K562 (cell line): ENCODE measurements at regions not wholly inside any gene's neighbourhood (a gene's known extent, or its start where the extent isn't known, plus 50 kb on each side); places are given as distances from the start of the nearest gene placed in this dataset.

Source experiments
- ATAC-seq: fragments of 200-7000 bp; cut with Tn5 transposase; 3 replicates; pipeline ENCODE4 v1.9.1; 2020; ENCODE audit warnings: moderate library complexity
- BruUV-seq: library from RNA; stranded (reverse); fragments of 400-500 nt; replicated peaks from 2 replicates; lab custom pipeline; 2021; lab: Mats Ljungman, UMichigan
- CTCF ChIA-PET: fragments of 300-600 bp; formaldehyde crosslinking; extraction: SDS; loops from one replicate; lab custom pipeline; 2021; ENCODE audit warnings: low intra/inter-chr PET ratio; lab: Yijun Ruan, JAX
- POLR2A ChIA-PET: fragments of 300-600, 350-650 bp; sonication (Branson Sonifier 250); formaldehyde crosslinking; extraction: SDS; loops from one replicate; lab custom pipeline; 2021; ENCODE audit warnings: antibody characterized with exemption, inconsistent platforms; lab: Yijun Ruan, JAX
- DNase-seq, 4 experiments: peaks; one replicate each; pipeline versions ENCODE4 v3.0.0 to v3.0.0-alpha.2; 2011 to 2018; ENCODE audit warnings: low spot score in 3 of 4, mixed read lengths in 3 of 4; ENCODE audit errors: extremely low read depth in 1 of 4
- FAIRE-seq: peaks from 2 replicates; lab custom pipeline; 2011; peaks lifted over from hg19 to GRCh38; lab: Jason Lieb, UNC
- H2AFZ ChIP-seq: 2 replicates; pipeline ENCODE4 v1.6.0; 2011; ENCODE audit warnings: low read depth, low read length, control low read depth, inconsistent platforms
- H3K27ac ChIP-seq: fragments of 200-600 bp; 3 replicates; pipeline ENCODE4 v1.8.0; 2011; ENCODE audit warnings: low read depth, mild to moderate bottlenecking, control low read depth, inconsistent platforms, low read length, moderate library complexity, mixed read lengths; ENCODE audit errors: extremely low read depth
- H3K27me3 ChIP-seq, 2 experiments: fragments of 300-600 bp in 1 of 2; 2 replicates in 1 of 2; 3 replicates in 1 of 2; pipeline versions ENCODE4 v1.6.0 to v1.8.0; 2011; ENCODE audit warnings: inconsistent platforms in 2 of 2, low read length in 2 of 2, mild to moderate bottlenecking in 1 of 2, mixed read lengths in 1 of 2, moderate library complexity in 1 of 2; ENCODE audit not compliant: control insufficient read depth in 2 of 2, insufficient read depth in 2 of 2
- H3K36me3 ChIP-seq: fragments of 300-600 bp; 3 replicates; pipeline ENCODE4 v1.8.0; 2011; ENCODE audit warnings: mild to moderate bottlenecking, low read length, inconsistent platforms; ENCODE audit not compliant: control insufficient read depth, insufficient read depth
- H3K4me1 ChIP-seq, 2 experiments: fragments of 200-600 bp in 1 of 2; replicated peaks in 1 of 2; 2 replicates in 1 of 2; 3 replicates in 1 of 2; pipeline versions ENCODE4 v1.5.1 to v1.8.0; 2011; ENCODE audit warnings: inconsistent platforms in 2 of 2, low read length in 2 of 2, mild to moderate bottlenecking in 1 of 2, mixed read lengths in 1 of 2, moderate library complexity in 1 of 2; ENCODE audit not compliant: control insufficient read depth in 2 of 2, insufficient read depth in 2 of 2
- H3K4me2 ChIP-seq: 2 replicates; pipeline ENCODE4 v1.6.1; 2011; ENCODE audit warnings: low read length, control low read depth, inconsistent platforms, mixed read lengths; ENCODE audit not compliant: insufficient read depth
- H3K4me3 ChIP-seq: fragments of 200-600 bp; sonication (generic), shearing (Covaris generic); 2 replicates; pipeline ENCODE4 v1.5.1; 2016; ENCODE audit warnings: control low read depth, inconsistent platforms
- H3K79me2 ChIP-seq: fragments of 200-600 bp; 3 replicates; pipeline ENCODE4 v1.8.0; 2011; ENCODE audit warnings: low read length, inconsistent platforms; ENCODE audit not compliant: control insufficient read depth, insufficient read depth
- H3K9ac ChIP-seq, 2 experiments: 2 replicates each; pipeline versions ENCODE4 v1.6.0 to v1.6.1; 2011; ENCODE audit warnings: low read depth in 2 of 2, low read length in 2 of 2, control low read depth in 1 of 2, inconsistent platforms in 1 of 2, mild to moderate bottlenecking in 1 of 2, mixed read lengths in 1 of 2; ENCODE audit not compliant: insufficient read depth in 1 of 2
- H3K9me1 ChIP-seq: one replicate; pipeline ENCODE4 v1.6.0; 2011; ENCODE audit warnings: inconsistent platforms, mild to moderate bottlenecking, low read length, moderate library complexity; ENCODE audit not compliant: control insufficient read depth, insufficient read depth
- H3K9me3 ChIP-seq: replicated peaks from 2 replicates; pipeline ENCODE4 v1.5.1; 2011; ENCODE audit warnings: low read depth, low read length, inconsistent platforms; ENCODE audit not compliant: control insufficient read depth, insufficient read depth
- H4K20me1 ChIP-seq: replicated peaks from 2 replicates; pipeline ENCODE4 v1.6.1; 2011; ENCODE audit warnings: low read length, inconsistent platforms, mixed read lengths; ENCODE audit not compliant: control insufficient read depth, insufficient read depth
- BRD9 ChIP-seq: fragments of 450-650 bp; IDR thresholded peaks from 2 replicates; pipeline ENCODE4 v1.6.1; 2018; ENCODE audit warnings: low read depth; ENCODE audit not compliant: partially characterized antibody
- EP300 ChIP-seq: IDR thresholded peaks from 2 replicates; pipeline ENCODE4 v1.6.1; 2012; ENCODE audit warnings: low read length, improper control_type of control experiment
- NFE2L1 ChIP-seq: fragments of 450-650 bp; IDR thresholded peaks from 2 replicates; pipeline ENCODE4 v1.6.1; 2016; ENCODE audit warnings: missing genetic modification characterization, low read depth, mild to moderate bottlenecking, missing compliant biosample characterization, moderate library complexity, borderline replicate concordance
- POLR2H ChIP-seq: IDR thresholded peaks from 2 replicates; pipeline ENCODE4 v1.6.1; 2016; ENCODE audit warnings: missing genetic modification characterization, low read depth, mild to moderate bottlenecking, control low read depth, missing compliant biosample characterization, moderate library complexity
- RAD51 ChIP-seq: fragments of 450-650 bp; IDR thresholded peaks from 2 replicates; pipeline ENCODE4 v1.7.1; 2016; ENCODE audit warnings: low read depth, mild to moderate bottlenecking, borderline replicate concordance
- RFX7 ChIP-seq: fragments of 250-450 bp; sonication (Bioruptor Pico); IDR thresholded peaks from 2 replicates; pipeline ENCODE4 v1.5.1; 2021; ENCODE audit warnings: mild to moderate bottlenecking
- SRF ChIP-seq, 2 experiments: fragments of 250-450, 450-650 bp in 1 of 2; sonication (Bioruptor Pico) in 1 of 2; sonication (generic) in 1 of 2; formaldehyde crosslinking; IDR thresholded peaks; 2 replicates each; pipeline versions ENCODE4 v1.5.0 to v1.5.1; 2020 to 2022; ENCODE audit warnings: mild to moderate bottlenecking in 1 of 2, missing genetic modification reagents in 1 of 2
- SRSF7 ChIP-seq: fragments of 200-400 bp; formaldehyde crosslinking; optimal IDR thresholded peaks from 2 replicates; pipeline ENCODE3; 2017; ENCODE audit warnings: mild to moderate bottlenecking, low read depth, low read length
- TBP ChIP-seq: optimal IDR thresholded peaks from 2 replicates; pipeline ENCODE3; 2011; ENCODE audit warnings: low read depth, low read length, improper control_type of control experiment
- ZNF655 ChIP-seq: fragments of 250-450 bp; sonication (Bioruptor Pico); IDR thresholded peaks from 2 replicates; pipeline ENCODE4 v1.5.0; 2021
- WGBS: fragments of 100-300 bp; shearing (Covaris generic); methylation state at CpG from one replicate; pipeline ENCODE4 v1.1.6; 2016; ENCODE audit warnings: low coverage, mixed read lengths; ENCODE audit not compliant: insufficient coverage; ENCODE audit errors: missing lambda C conversion rate; 5-methylcytosine and 5-hydroxymethylcytosine counted together
- in situ Hi-C: fragments of 300-500 bp; cut with MboI; formaldehyde crosslinking; loops from 4 replicates; pipeline ENCODE4 v1.15.0; 2018; ENCODE audit warnings: inconsistent platforms, mixed read lengths
- intact Hi-C: fragments of 100-400 bp; cut with micrococcal nuclease; formaldehyde crosslinking; loops from 2 replicates; pipeline ENCODE4 v1.14.2; 2022
- TF ChIP-seq, protein P1 (sequence below): fragments of 450-650 bp; formaldehyde crosslinking; IDR thresholded peaks from 2 replicates; pipeline ENCODE4 v1.4.0; 2020; ENCODE audit warnings: mild to moderate bottlenecking, moderate library complexity
- TF ChIP-seq, protein P2 (sequence below): fragments of 450-650 bp; IDR thresholded peaks from 2 replicates; pipeline ENCODE4 v1.6.1; 2016; ENCODE audit warnings: antibody characterized with exemption
- TF ChIP-seq, protein P3 (sequence below): sonication (generic); formaldehyde crosslinking; IDR thresholded peaks from 2 replicates; pipeline ENCODE4 v1.8.1; 2022; ENCODE audit warnings: missing genetic modification reagents

GRCh38 chr12:124405151-124405550 is 110.3 kb downstream of the RFLNA start:
- Histone ChIP-seq H3K9me3 (no peaks in the 10 kb centered on the region), H3K4me3 (no peak overlapping the region), H2AFZ (no peak overlapping the region), H3K4me1 (peaks cover 0 to 14% of the 10 kb centered on the region in 2 experiments; a peak in 2 of 5 replicates), H3K27ac (no peak overlapping the region), H3K9me1 (no peaks in the 10 kb centered on the region), H3K4me2 (no peak overlapping the region), H3K27me3 (no peaks in the 10 kb centered on the region), H3K9ac (no peak overlapping the region; a peak in 1 of 4 replicates), H3K79me2 (no peaks in the 10 kb centered on the region), H3K36me3 (peaks cover 28% of the 10 kb centered on the region; the same call in 2 of the 3 replicates), H4K20me1 (0 out of 2 replicates have a peak, but pooled peaks cover 6% of the 10 kb centered on the region)
- TF ChIP-seq ZNF655 (CRISPR knock-in tag) (no peak), EP300 (no peak), RAD51 (no peak), TBP (no peak), SRSF7 (no peak), NFE2L1 (no peak), RFX7 (no peak), SRF (CRISPR knock-in tag; IDR thresholded peaks at IDR 0.05) (no peak), BRD9 (no peak), POLR2H (tag) (no peak)
- TF ChIP-seq, protein P1, sequence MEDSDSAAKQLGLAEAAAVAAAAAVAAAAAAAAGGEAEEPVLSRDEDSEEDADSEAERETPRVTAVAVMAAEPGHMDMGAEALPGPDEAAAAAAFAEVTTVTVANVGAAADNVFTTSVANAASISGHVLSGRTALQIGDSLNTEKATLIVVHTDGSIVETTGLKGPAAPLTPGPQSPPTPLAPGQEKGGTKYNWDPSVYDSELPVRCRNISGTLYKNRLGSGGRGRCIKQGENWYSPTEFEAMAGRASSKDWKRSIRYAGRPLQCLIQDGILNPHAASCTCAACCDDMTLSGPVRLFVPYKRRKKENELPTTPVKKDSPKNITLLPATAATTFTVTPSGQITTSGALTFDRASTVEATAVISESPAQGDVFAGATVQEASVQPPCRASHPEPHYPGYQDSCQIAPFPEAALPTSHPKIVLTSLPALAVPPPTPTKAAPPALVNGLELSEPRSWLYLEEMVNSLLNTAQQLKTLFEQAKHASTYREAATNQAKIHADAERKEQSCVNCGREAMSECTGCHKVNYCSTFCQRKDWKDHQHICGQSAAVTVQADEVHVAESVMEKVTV (CRISPR knock-in tag), result no peak
- TF ChIP-seq, protein P2, sequence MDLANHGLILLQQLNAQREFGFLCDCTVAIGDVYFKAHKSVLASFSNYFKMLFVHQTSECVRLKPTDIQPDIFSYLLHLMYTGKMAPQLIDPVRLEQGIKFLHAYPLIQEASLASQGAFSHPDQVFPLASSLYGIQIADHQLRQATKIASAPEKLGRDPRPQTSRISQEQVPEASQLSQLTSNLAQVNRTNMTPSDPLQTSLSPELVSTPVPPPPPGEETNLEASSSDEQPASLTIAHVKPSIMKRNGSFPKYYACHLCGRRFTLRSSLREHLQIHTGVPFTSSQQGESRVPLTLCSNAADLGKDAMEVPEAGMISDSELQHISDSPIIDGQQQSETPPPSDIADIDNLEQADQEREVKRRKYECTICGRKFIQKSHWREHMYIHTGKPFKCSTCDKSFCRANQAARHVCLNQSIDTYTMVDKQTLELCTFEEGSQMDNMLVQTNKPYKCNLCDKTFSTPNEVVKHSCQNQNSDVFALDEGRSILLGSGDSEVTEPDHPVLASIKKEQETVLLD, result no peak
- TF ChIP-seq, protein P3, sequence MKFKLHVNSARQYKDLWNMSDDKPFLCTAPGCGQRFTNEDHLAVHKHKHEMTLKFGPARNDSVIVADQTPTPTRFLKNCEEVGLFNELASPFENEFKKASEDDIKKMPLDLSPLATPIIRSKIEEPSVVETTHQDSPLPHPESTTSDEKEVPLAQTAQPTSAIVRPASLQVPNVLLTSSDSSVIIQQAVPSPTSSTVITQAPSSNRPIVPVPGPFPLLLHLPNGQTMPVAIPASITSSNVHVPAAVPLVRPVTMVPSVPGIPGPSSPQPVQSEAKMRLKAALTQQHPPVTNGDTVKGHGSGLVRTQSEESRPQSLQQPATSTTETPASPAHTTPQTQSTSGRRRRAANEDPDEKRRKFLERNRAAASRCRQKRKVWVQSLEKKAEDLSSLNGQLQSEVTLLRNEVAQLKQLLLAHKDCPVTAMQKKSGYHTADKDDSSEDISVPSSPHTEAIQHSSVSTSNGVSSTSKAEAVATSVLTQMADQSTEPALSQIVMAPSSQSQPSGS (CRISPR knock-in tag), result no peak
- in situ Hi-C loops, result no loop called here
- no peak for FAIRE-seq
- BruUV-seq, result no TSS peak
- no peak for ATAC-seq
- intact Hi-C loops, result no loop called here
- 87% methylated on average over 9 of the region's 10 CpGs for WGBS
- ChIA-PET POLR2A (no interaction called here), CTCF (no interaction called here)
- DNase-seq, result no peak
